ENCODE measurements at regions not wholly inside any gene's neighbourhood (a gene's known extent, or its start where the extent isn't known, plus 50 kb on each side); places are given as distances from the start of the nearest gene placed in this dataset.

GRCh38 chr7:124255041-124255655, 222.3 kb upstream of the TMEM229A start (continued):
- TF ChIP-seq FOXP4 (CRISPR knock-in tag; IDR thresholded peaks at IDR 0.05) (no peak), ZNF671 (CRISPR knock-in tag; IDR thresholded peaks at IDR 0.05) (no peak)

GRCh38 chr7:124254396-124254795, 221.5 kb upstream of the TMEM229A start:
- Mint-ChIP-seq H3K4me1 (peaks cover 1% of the 10 kb centered on the region), H3K27ac (no peak overlapping the region), H3K27me3 (ENCODE audit: low read depth) (no peaks in the 10 kb centered on the region), H3K9me3 (no peaks in the 10 kb centered on the region), H3K4me3 (no peak overlapping the region), H3K36me3 (no peaks in the 10 kb centered on the region)
- DNase-seq (ENCODE audit: low spot score) (no peak), ATAC-seq (no peak)
- TF ChIP-seq FOXP4 (CRISPR knock-in tag; IDR thresholded peaks at IDR 0.05) (no peak), ATF1 (CRISPR knock-in tag; IDR thresholded peaks at IDR 0.05) (no peak), ZNF263 (CRISPR knock-in tag; IDR thresholded peaks at IDR 0.05; ENCODE audit: low read depth) (no peak), CDX4 (CRISPR knock-in tag; IDR thresholded peaks at IDR 0.05; ENCODE audit: borderline replicate concordance) (no peak), PRDM15 (CRISPR knock-in tag; IDR thresholded peaks at IDR 0.05) (no peak), ZNF121 (CRISPR knock-in tag; IDR thresholded peaks at IDR 0.05) (no peak)
- POLR2A ChIA-PET: no interaction called here
- CTCF ChIA-PET: no interaction called here

- H3K27ac Mint-ChIP-seq: no peak overlapping the region
- CTCF ChIA-PET: no interaction called here
- peaks cover 3% of the 10 kb centered on the region for H3K4me1 Mint-ChIP-seq
- H3K27me3 Mint-ChIP-seq (ENCODE audit: low read depth): no peaks in the 10 kb centered on the region
- H3K9me3 Mint-ChIP-seq: peaks cover 10% of the 10 kb centered on the region
- H3K36me3 Mint-ChIP-seq: peaks cover 4% of the 10 kb centered on the region; the same call in 1 of the 2 replicates
- ATAC-seq (no peak), DNase-seq (ENCODE audit: low spot score) (no peak)
- no peak overlapping the region for H3K4me3 Mint-ChIP-seq
- POLR2A ChIA-PET: no interaction called here
- no peak for TF ChIP-seq ATF1 (CRISPR knock-in tag; IDR thresholded peaks at IDR 0.05)
- TF ChIP-seq IRF1 (CRISPR knock-in tag; IDR thresholded peaks at IDR 0.05): no peak
- TF ChIP-seq AR (CRISPR knock-in tag; IDR thresholded peaks at IDR 0.05): no peak
- no peak for TF ChIP-seq JAZF1 (CRISPR knock-in tag; IDR thresholded peaks at IDR 0.05)
- TF ChIP-seq NFE2L1 (CRISPR knock-in tag; IDR thresholded peaks at IDR 0.05): no peak
- TF ChIP-seq E2F4 (CRISPR knock-in tag; IDR thresholded peaks at IDR 0.05; ENCODE audit: borderline replicate concordance, low read depth): no peak
- no peak for TF ChIP-seq FOXP4 (CRISPR knock-in tag; IDR thresholded peaks at IDR 0.05)
- TF ChIP-seq ATF3 (CRISPR knock-in tag; conservative IDR thresholded peaks at IDR 0.05): no peak
- TF ChIP-seq MXD4 (CRISPR knock-in tag; IDR thresholded peaks at IDR 0.05; ENCODE audit: borderline replicate concordance): no peak
- no peak for TF ChIP-seq MYBL2 (CRISPR knock-in tag; IDR thresholded peaks at IDR 0.05)
Observed at GRCh38 chr7:124251636-124252035, 218.8 kb upstream of the TMEM229A start.

Data from WTC11 (cell line).